ENCODE measurements at regions not wholly inside any gene's neighbourhood (a gene's known extent, or its start where the extent isn't known, plus 50 kb on each side); places are given as distances from the start of the nearest gene placed in this dataset.
A peak's percentile ranks its signal among the peaks of the same experiment; 100 is the strongest.

DNA sequence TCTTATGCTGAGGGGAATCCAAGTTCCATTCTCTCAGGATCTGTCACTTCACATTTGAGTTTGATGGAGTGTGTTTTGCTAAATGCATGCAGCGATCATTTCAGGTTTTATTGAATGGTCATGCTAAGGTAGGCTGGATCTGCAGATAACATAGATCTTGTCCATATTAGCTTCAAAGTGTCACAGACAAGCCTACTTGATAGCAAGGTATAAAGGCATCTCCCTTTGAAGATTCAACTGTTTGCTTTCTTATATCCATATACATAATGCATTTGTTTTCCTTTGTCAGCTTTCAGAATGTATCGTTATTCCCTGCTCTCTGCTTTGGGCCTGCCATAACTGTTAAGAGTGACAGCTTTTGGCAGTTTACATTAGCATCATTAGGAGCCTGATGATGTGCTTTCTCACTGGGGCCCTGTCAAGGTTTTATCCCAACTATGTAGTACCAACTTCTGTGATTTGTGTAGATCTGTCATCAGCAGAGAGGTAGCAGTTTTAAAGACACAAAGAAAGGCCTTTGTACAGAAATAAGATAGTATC, 604.3 kb upstream of the CDH7 start:
- intact Hi-C loops (cut with DNase I), result no loop called here
- Histone ChIP-seq H3K4me3 (ENCODE audit: low read length in 3 of 3) (no peak overlapping the region), H3K36me3 (ENCODE audit: control insufficient read depth in 2 of 3, insufficient read depth in 3 of 3, low read length in 3 of 3) (no peaks in the 10 kb centered on the region), H3K9ac (ENCODE audit: low read length in 3 of 3) (no peak overlapping the region), H3K27me3 (ENCODE audit: control insufficient read depth, insufficient read depth, low read length) (no peaks in the 10 kb centered on the region), H3K9me3 (ENCODE audit: control insufficient read depth in 2 of 3, insufficient read depth in 1 of 3, low read length in 3 of 3) (no peaks in the 10 kb centered on the region), H3K4me1 (ENCODE audit: control insufficient read depth in 2 of 3, insufficient read depth in 2 of 3, low read depth in 1 of 3, low read length in 3 of 3) (no peaks in the 10 kb centered on the region), H3K27ac (ENCODE audit: low read depth in 2 of 2, low read length in 2 of 2) (no peak overlapping the region)
- FAIRE-seq (no peak), DNase-seq (peak in 1 of 5 donors; percentile 2)
- TF ChIP-seq, protein P1, sequence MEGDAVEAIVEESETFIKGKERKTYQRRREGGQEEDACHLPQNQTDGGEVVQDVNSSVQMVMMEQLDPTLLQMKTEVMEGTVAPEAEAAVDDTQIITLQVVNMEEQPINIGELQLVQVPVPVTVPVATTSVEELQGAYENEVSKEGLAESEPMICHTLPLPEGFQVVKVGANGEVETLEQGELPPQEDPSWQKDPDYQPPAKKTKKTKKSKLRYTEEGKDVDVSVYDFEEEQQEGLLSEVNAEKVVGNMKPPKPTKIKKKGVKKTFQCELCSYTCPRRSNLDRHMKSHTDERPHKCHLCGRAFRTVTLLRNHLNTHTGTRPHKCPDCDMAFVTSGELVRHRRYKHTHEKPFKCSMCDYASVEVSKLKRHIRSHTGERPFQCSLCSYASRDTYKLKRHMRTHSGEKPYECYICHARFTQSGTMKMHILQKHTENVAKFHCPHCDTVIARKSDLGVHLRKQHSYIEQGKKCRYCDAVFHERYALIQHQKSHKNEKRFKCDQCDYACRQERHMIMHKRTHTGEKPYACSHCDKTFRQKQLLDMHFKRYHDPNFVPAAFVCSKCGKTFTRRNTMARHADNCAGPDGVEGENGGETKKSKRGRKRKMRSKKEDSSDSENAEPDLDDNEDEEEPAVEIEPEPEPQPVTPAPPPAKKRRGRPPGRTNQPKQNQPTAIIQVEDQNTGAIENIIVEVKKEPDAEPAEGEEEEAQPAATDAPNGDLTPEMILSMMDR (IDR thresholded peaks at IDR 0.05; ENCODE audit: borderline replicate concordance, extremely low read depth, insufficient read depth), result no peak

DNA sequence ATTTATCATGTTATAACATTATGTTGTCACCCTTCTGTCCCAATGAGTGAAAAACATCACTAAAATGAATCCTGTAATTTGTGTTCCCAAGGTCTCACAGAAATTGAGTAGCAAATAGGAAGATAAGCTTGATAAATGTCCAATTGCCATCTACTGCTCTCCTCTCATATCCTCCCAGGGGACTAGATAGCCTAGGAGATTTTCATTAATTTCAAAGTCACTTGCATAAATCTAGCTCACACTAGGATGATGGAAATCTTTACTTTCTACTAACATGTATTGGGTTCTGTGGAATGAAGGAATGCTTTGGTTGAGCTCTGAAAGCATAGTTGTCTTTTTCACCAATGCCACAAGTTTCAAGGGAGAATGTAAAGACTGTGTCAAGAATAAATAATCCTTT, 605.5 kb upstream of the CDH7 start:
- H3K9ac ChIP-seq (ENCODE audit: low read length in 3 of 3), result no peak overlapping the region
- H3K9me3 ChIP-seq (ENCODE audit: control insufficient read depth in 2 of 3, insufficient read depth in 1 of 3, low read length in 3 of 3), result no peaks in the 10 kb centered on the region
- TF ChIP-seq, protein P1 (IDR thresholded peaks at IDR 0.05; ENCODE audit: borderline replicate concordance, extremely low read depth, insufficient read depth), result no peak
- no peaks in the 10 kb centered on the region for H3K36me3 ChIP-seq (ENCODE audit: control insufficient read depth in 2 of 3, insufficient read depth in 3 of 3, low read length in 3 of 3)
- H3K27me3 ChIP-seq (ENCODE audit: control insufficient read depth, insufficient read depth, low read length), result no peaks in the 10 kb centered on the region
- no peaks in the 10 kb centered on the region for H3K4me1 ChIP-seq (ENCODE audit: control insufficient read depth in 2 of 3, insufficient read depth in 2 of 3, low read depth in 1 of 3, low read length in 3 of 3)
- no peak for FAIRE-seq
- no peak overlapping the region for H3K4me3 ChIP-seq (ENCODE audit: low read length in 3 of 3)
- no peak overlapping the region for H3K27ac ChIP-seq (ENCODE audit: low read depth in 2 of 2, low read length in 2 of 2)
- intact Hi-C loops (cut with DNase I), result no loop called here
- no peak for DNase-seq

DNA sequence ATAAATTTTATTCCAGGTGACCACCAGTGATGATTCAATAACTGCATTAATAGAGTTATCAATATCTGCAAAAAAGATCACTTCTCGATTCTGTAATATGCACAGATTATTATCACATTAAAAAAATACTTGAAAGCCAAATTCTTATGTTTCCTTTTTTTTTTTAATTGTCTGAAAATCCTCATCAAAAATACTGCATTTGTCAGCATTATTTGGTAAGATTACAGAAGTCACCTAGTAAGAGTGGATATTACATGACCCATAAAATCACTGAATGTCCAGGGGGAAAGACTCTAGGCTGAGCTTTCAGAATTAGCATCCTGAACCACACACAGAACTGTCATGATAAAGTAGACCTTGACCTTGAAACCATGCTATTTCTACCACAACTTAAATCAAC, 617.2 kb upstream of the CDH7 start:
- intact Hi-C loops (cut with DNase I), result no loop called here
- Histone ChIP-seq H3K4me3 (ENCODE audit: low read length in 3 of 3) (no peak overlapping the region), H3K4me1 (ENCODE audit: control insufficient read depth in 2 of 3, insufficient read depth in 2 of 3, low read depth in 1 of 3, low read length in 3 of 3) (no peaks in the 10 kb centered on the region), H3K9me3 (ENCODE audit: control insufficient read depth in 2 of 3, insufficient read depth in 1 of 3, low read length in 3 of 3) (no peaks in the 10 kb centered on the region), H3K36me3 (ENCODE audit: control insufficient read depth in 2 of 3, insufficient read depth in 3 of 3, low read length in 3 of 3) (no peaks in the 10 kb centered on the region), H3K27ac (ENCODE audit: low read depth in 2 of 2, low read length in 2 of 2) (no peak overlapping the region), H3K9ac (ENCODE audit: low read length in 3 of 3) (no peak overlapping the region), H3K27me3 (ENCODE audit: control insufficient read depth, insufficient read depth, low read length) (no peaks in the 10 kb centered on the region)
- FAIRE-seq (no peak), DNase-seq (no peak)
- TF ChIP-seq, protein P1 (IDR thresholded peaks at IDR 0.05; ENCODE audit: borderline replicate concordance, extremely low read depth, insufficient read depth), result no peak

DNA sequence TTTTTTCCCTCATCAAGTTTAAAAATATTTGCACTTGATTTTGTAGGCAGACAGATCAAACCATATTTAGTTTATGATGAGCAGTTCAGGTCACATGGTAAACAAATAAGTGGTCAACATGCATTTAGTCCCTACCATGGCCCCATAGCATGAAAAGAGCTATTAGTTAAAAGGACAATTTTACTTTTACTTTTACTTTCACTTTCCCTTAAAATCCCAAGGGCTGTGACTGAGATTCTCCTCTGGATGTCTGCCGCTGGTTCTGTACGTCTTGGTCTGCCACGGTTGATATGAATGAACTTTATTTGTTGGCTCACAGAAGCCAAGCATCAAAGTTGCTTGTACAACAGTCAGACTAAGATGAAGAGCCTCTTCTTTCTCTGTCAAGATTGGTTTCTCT, 626.2 kb upstream of the CDH7 start:
- Histone ChIP-seq H3K4me1 (ENCODE audit: control insufficient read depth in 2 of 3, insufficient read depth in 2 of 3, low read depth in 1 of 3, low read length in 3 of 3) (no peaks in the 10 kb centered on the region), H3K27me3 (ENCODE audit: control insufficient read depth, insufficient read depth, low read length) (no peaks in the 10 kb centered on the region), H3K9me3 (ENCODE audit: control insufficient read depth in 2 of 3, insufficient read depth in 1 of 3, low read length in 3 of 3) (peaks cover 0 to 8% (median 0%) of the 10 kb centered on the region in 3 donors), H3K27ac (ENCODE audit: low read depth in 2 of 2, low read length in 2 of 2) (no peak overlapping the region), H3K9ac (ENCODE audit: low read length in 3 of 3) (no peak overlapping the region), H3K4me3 (ENCODE audit: low read length in 3 of 3) (peak overlapping the region in 2 of 3 donors; percentile 17 to 25), H3K36me3 (ENCODE audit: control insufficient read depth in 2 of 3, insufficient read depth in 3 of 3, low read length in 3 of 3) (no peaks in the 10 kb centered on the region)
- peak in 1 of 5 donors; percentile 6 for DNase-seq
- FAIRE-seq, result no peak
- intact Hi-C loops (cut with DNase I), result no loop called here
- TF ChIP-seq, protein P1 (IDR thresholded peaks at IDR 0.05; ENCODE audit: borderline replicate concordance, extremely low read depth, insufficient read depth), result no peak

Measured in kidney (tissue), 13 donors.